Adrenal gland (tissue), 5 donors: ENCODE measurements at regions not wholly inside any gene's neighbourhood (a gene's known extent, or its start where the extent isn't known, plus 50 kb on each side); places are given as distances from the start of the nearest gene placed in this dataset.

Source experiments
- CTCF ChIP-seq, 6 experiments: fragments of 450-650 bp in 4 of 6; fragments of 200-600 bp in 2 of 6; sonication (generic) in 1 of 6; IDR thresholded peaks; 1 replicate in 5 of 6; 2 replicates in 1 of 6; pipeline versions ENCODE4 v1.5.1 to v1.8.0; 2016 to 2021; ENCODE audit warnings: antibody characterized with exemption in 6 of 6, mild to moderate bottlenecking in 2 of 6, moderate library complexity in 1 of 6
- POLR2A ChIP-seq, 2 donors: fragments of 450-650 bp; IDR thresholded peaks; one replicate each; pipeline ENCODE4 v1.6.1; 2017; ENCODE audit warnings: antibody characterized with exemption in 2 of 2, mild to moderate bottlenecking in 2 of 2, moderate library complexity in 1 of 2
- donor health status: DM: no; HTN: no; CAD: no.

- TF ChIP-seq CTCF (IDR thresholded peaks at IDR 0.05): no peak
- no peak for TF ChIP-seq POLR2A (IDR thresholded peaks at IDR 0.05)
These were observed 291.5 kb upstream of the MANEA start for GRCh38 chr6:95285881-95286280.
